GM12874 (cell line): ENCODE measurements at regions not wholly inside any gene's neighbourhood (a gene's known extent, or its start where the extent isn't known, plus 50 kb on each side); places are given as distances from the start of the nearest gene placed in this dataset.

Experiments used
- CTCF ChIP-seq: IDR thresholded peaks from 2 replicates; pipeline ENCODE4 v1.5.1; 2011; ENCODE audit warnings: low read depth, mild to moderate bottlenecking, control low read depth, low read length, moderate library complexity; ENCODE audit not compliant: insufficient read depth

DNA sequence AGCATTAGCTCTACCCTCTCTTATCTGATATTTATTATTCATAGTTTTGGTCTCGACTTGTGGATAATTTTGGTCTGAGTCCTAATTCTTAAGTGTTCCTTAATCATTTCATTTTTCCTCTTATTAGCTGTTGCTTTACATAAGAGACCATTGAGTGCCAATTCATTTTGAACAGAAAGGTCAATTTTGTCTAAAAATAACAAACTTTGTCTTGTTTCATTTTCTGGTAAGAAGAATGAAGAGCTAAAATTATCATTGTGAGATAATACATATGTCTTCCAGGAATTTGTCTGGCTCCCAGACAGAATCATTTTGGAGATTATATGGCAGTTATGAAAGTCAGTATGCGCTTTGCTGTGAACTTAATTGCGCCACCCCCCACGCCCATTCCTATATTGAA is 1471.8 kb downstream of the PCDH7 start:
- no peak for TF ChIP-seq CTCF

DNA sequence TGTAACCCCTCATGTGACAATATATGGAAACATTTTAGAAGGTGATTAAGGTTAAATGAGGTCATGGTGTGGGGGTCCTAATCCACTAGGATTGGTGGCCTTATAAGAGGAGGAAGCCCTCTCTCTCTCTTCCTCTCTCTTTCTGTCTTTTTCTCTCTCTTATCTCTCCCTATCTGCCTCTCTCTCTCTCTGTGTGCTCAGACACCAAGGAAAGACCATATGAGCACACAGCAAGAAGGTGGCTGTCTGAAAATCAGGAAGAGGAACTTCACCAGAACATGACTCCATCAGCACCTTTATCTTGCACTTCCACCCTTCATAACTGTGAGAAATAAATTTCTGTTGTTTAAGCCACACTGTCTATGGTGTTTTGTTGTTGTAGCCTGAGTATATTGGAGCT is 1472.2 kb downstream of the PCDH7 start:
- no peak for TF ChIP-seq CTCF

DNA sequence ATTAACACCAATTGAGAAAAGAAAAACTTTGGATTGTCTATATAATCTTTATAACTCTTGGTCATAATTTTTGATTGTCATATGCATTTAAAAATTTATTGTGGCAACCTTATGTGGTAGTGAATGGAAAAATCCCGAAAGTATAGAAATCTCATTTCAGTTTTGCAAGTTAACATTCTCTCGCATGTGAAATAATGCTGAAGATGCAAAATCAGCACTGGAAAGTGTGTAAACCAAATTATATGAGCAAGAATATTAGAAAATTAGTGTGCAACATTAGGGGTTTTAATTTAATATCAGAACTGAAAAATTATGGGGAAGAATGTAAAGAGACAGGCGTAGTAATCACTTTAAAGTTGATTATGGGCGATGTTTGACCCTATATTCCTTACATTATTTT is 1472.8 kb downstream of the PCDH7 start:
- TF ChIP-seq CTCF = no peak

DNA sequence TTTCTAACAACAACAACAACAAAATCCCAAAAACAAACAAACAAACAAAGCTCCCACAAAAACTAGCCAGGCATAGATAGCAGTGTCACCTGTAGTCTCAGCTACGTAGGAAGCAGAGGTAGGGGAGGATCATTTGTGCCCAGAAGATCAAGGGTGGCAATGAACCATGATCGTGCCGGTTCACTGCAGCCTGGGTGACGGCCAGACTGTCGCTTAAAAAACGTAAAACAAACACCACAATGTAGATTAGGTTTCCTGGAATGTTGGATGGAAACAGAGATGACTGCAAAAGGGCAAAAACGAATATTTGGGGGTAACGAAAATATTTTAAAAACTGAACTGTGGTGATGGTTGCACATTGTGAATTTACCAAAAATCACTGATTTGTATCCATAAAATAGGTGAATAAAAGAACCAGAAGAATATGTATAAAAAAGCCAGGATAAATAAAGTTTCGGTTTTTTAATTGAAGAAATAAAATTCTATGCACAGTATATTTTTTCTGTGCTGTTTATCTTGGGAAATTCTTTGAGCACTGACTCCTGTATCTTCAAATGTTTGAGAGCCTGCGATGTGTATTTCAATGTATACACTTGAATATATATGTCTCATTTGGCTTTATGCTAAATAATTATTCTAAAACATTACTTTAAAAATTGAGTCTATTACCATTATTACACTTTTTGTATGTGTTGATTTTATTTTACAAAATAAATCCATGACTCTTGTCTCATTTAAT is 1477.0 kb downstream of the PCDH7 start:
- no peak for TF ChIP-seq CTCF

DNA sequence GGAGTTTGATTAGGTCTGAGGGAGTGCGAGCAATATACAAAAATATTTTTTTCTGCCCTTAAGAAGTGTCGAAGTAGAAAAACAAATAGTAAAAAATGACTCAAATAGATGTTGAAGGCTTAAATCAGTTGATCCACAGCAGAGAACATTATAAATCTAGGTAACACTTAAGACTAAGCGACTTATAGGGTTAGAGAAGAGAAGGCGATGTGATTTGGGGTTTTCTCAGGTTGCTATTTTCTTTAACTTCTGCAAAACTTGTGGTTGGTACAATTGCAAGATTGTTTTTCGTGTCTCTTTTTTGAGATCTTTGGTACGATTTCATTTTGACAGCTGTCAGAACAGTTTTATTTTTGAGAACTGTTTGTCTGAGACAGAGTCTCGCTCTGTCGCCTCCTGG is 1479.5 kb downstream of the PCDH7 start:
- no peak for TF ChIP-seq CTCF

GRCh38 chr4:32203340-32203739 is 1483.2 kb downstream of the PCDH7 start:
- TF ChIP-seq CTCF = no peak

DNA sequence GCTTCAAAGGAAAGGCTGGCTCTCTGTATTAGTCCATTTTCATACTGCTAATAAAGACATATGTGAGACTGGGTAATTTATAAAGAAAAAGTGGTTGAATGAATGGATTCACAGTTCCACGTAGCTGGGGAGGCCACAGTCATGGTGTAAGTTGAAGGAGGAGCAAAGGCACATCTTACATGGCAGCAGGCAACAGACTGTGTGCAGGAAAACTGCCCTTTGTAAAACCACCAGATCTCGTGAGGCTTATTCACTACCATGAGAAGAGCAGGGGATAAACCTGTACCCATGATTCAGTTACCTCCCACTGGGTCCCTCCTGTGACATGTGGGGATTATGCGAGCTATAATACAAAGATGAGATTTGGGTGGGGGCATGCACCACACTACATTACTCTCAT is 1486.6 kb downstream of the PCDH7 start:
- no peak for TF ChIP-seq CTCF

- TF ChIP-seq CTCF = no peak
Observed at GRCh38 chr4:32207456-32207855, 1487.3 kb downstream of the PCDH7 start.
